HUES6 (cell line): ENCODE measurements at regions not wholly inside any gene's neighbourhood (a gene's known extent, or its start where the extent isn't known, plus 50 kb on each side); places are given as distances from the start of the nearest gene placed in this dataset.

Experiments
- H3K27ac ChIP-seq: 2 replicates; pipeline ENCODE4 v1.7.0; 2013; ENCODE audit warnings: low read depth, mild to moderate bottlenecking, low read length, inconsistent platforms
- H3K27me3 ChIP-seq: 2 replicates; pipeline ENCODE4 v1.6.1; 2013; ENCODE audit warnings: low read length; ENCODE audit not compliant: control insufficient read depth, insufficient read depth
- H3K36me3 ChIP-seq: 2 replicates; pipeline ENCODE4 v1.6.1; 2013; ENCODE audit warnings: low read length; ENCODE audit not compliant: control insufficient read depth, insufficient read depth
- H3K4me1 ChIP-seq: 2 replicates; pipeline ENCODE4 v1.6.1; 2013; ENCODE audit warnings: low read length; ENCODE audit not compliant: control insufficient read depth, insufficient read depth
- H3K4me3 ChIP-seq: 2 replicates; pipeline ENCODE4 v1.5.1; 2013; ENCODE audit warnings: low read depth, low read length
- H3K9ac ChIP-seq: one replicate; pipeline ENCODE4 v1.6.1; 2013; ENCODE audit warnings: mild to moderate bottlenecking, low read length
- H3K9me3 ChIP-seq: 2 replicates; pipeline ENCODE4 v1.6.1; 2013; ENCODE audit warnings: low read depth, low read length; ENCODE audit not compliant: control insufficient read depth, insufficient read depth

- no peaks in the 10 kb centered on the region for H3K27me3 ChIP-seq
- no peaks in the 10 kb centered on the region for H3K36me3 ChIP-seq
- H3K4me3 ChIP-seq: no peak overlapping the region
- no peaks in the 10 kb centered on the region; the same call in 1 of the 2 replicates for H3K9me3 ChIP-seq
- peaks cover 27% of the 10 kb centered on the region for H3K4me1 ChIP-seq
- H3K27ac ChIP-seq: no peak overlapping the region
- no peak overlapping the region for H3K9ac ChIP-seq
These were observed 134.1 kb downstream of the COPS8 start for GRCh38 chr2:237219826-237220225.

GRCh38 chr2:237221443-237221842 is 135.8 kb downstream of the COPS8 start:
- H3K27me3 ChIP-seq: no peaks in the 10 kb centered on the region
- H3K27ac ChIP-seq: no peak overlapping the region
- H3K36me3 ChIP-seq: no peaks in the 10 kb centered on the region
- peaks cover under 1% of the 10 kb centered on the region; the same call in 1 of the 2 replicates for H3K9me3 ChIP-seq
- peaks cover 27% of the 10 kb centered on the region for H3K4me1 ChIP-seq
- peak overlapping the region; percentile 7 for H3K9ac ChIP-seq
- H3K4me3 ChIP-seq: no peak overlapping the region

- Histone ChIP-seq H3K4me1 (peaks cover 27% of the 10 kb centered on the region), H3K27ac (no peak overlapping the region), H3K27me3 (no peaks in the 10 kb centered on the region), H3K9me3 (0 out of 2 replicates have a peak, but pooled peaks cover 2% of the 10 kb centered on the region), H3K9ac (no peak overlapping the region), H3K4me3 (no peak overlapping the region), H3K36me3 (no peaks in the 10 kb centered on the region)
These were observed 136.5 kb downstream of the COPS8 start for GRCh38 chr2:237222178-237222577.

GRCh38 chr2:237222601-237223041 is 136.9 kb downstream of the COPS8 start:
- Histone ChIP-seq H3K9me3 (0 out of 2 replicates have a peak, but pooled peaks cover 2% of the 10 kb centered on the region), H3K36me3 (no peaks in the 10 kb centered on the region), H3K9ac (no peak overlapping the region), H3K4me1 (peaks cover 26% of the 10 kb centered on the region), H3K27ac (no peak overlapping the region), H3K27me3 (no peaks in the 10 kb centered on the region), H3K4me3 (no peak overlapping the region)

GRCh38 chr2:237223201-237223861 is 137.6 kb downstream of the COPS8 start:
- Histone ChIP-seq H3K4me1 (peaks cover 19% of the 10 kb centered on the region), H3K27ac (no peak overlapping the region), H3K36me3 (no peaks in the 10 kb centered on the region), H3K27me3 (no peaks in the 10 kb centered on the region), H3K4me3 (no peak overlapping the region), H3K9ac (no peak overlapping the region), H3K9me3 (0 out of 2 replicates have a peak, but pooled peaks cover 2% of the 10 kb centered on the region)

- 0 out of 2 replicates have a peak, but pooled peaks cover 3% of the 10 kb centered on the region for H3K4me1 ChIP-seq
- H3K36me3 ChIP-seq: no peaks in the 10 kb centered on the region
- H3K9me3 ChIP-seq: 0 out of 2 replicates have a peak, but pooled peaks cover 6% of the 10 kb centered on the region
- H3K9ac ChIP-seq: no peak overlapping the region
- H3K27me3 ChIP-seq: no peaks in the 10 kb centered on the region
- H3K27ac ChIP-seq: no peak overlapping the region
- H3K4me3 ChIP-seq: no peak overlapping the region
These were observed 141.5 kb downstream of the COPS8 start for GRCh38 chr2:237227190-237227589.

GRCh38 chr2:237227592-237228280 is 142.0 kb downstream of the COPS8 start:
- Histone ChIP-seq H3K4me1 (no peaks in the 10 kb centered on the region), H3K27ac (no peak overlapping the region), H3K36me3 (no peaks in the 10 kb centered on the region), H3K9me3 (0 out of 2 replicates have a peak, but pooled peaks cover 6% of the 10 kb centered on the region), H3K9ac (no peak overlapping the region), H3K27me3 (no peaks in the 10 kb centered on the region), H3K4me3 (no peak overlapping the region)

- Histone ChIP-seq H3K36me3 (no peaks in the 10 kb centered on the region), H3K27ac (no peak overlapping the region), H3K9ac (no peak overlapping the region), H3K27me3 (no peaks in the 10 kb centered on the region), H3K9me3 (0 out of 2 replicates have a peak, but pooled peaks cover 6% of the 10 kb centered on the region), H3K4me3 (no peak overlapping the region), H3K4me1 (no peaks in the 10 kb centered on the region)
These were observed 142.6 kb downstream of the COPS8 start for GRCh38 chr2:237228281-237228625.

- no peak overlapping the region for H3K9ac ChIP-seq
- H3K27ac ChIP-seq: no peak overlapping the region
- H3K27me3 ChIP-seq: no peaks in the 10 kb centered on the region
- no peaks in the 10 kb centered on the region for H3K4me1 ChIP-seq
- no peak overlapping the region for H3K4me3 ChIP-seq
- H3K9me3 ChIP-seq: 0 out of 2 replicates have a peak, but pooled peaks cover 6% of the 10 kb centered on the region
- no peaks in the 10 kb centered on the region for H3K36me3 ChIP-seq
These were observed 144.2 kb downstream of the COPS8 start for GRCh38 chr2:237229905-237230304.

GRCh38 chr2:237230355-237230754 is 144.7 kb downstream of the COPS8 start:
- Histone ChIP-seq H3K27ac (no peak overlapping the region), H3K36me3 (no peaks in the 10 kb centered on the region), H3K9me3 (0 out of 2 replicates have a peak, but pooled peaks cover 6% of the 10 kb centered on the region), H3K4me1 (no peaks in the 10 kb centered on the region), H3K9ac (no peak overlapping the region), H3K4me3 (no peak overlapping the region), H3K27me3 (no peaks in the 10 kb centered on the region)

GRCh38 chr2:237231593-237231992 is 145.9 kb downstream of the COPS8 start:
- 0 out of 2 replicates have a peak, but pooled peaks cover 4% of the 10 kb centered on the region for H3K9me3 ChIP-seq
- H3K36me3 ChIP-seq: no peaks in the 10 kb centered on the region
- no peak overlapping the region for H3K9ac ChIP-seq
- H3K4me1 ChIP-seq: no peaks in the 10 kb centered on the region
- H3K4me3 ChIP-seq: no peak overlapping the region
- H3K27ac ChIP-seq: no peak overlapping the region
- no peaks in the 10 kb centered on the region for H3K27me3 ChIP-seq
